Adrenal gland (tissue), 9 donors: ENCODE measurements at regions not wholly inside any gene's neighbourhood (a gene's known extent, or its start where the extent isn't known, plus 50 kb on each side); places are given as distances from the start of the nearest gene placed in this dataset.

Experiments
- DNase-seq, 7 donors: peaks; one replicate each; pipeline ENCODE4 v3.0.0-alpha.2; 2019 to 2020
- H3K27ac ChIP-seq, 5 donors: fragments of 200-600 bp; sonication (generic) in 4 of 5; 1 replicate in 3 of 5; 2 replicates in 2 of 5; pipeline versions ENCODE4 v1.5.1 to v1.8.0; 2016 to 2020; ENCODE audit warnings: mild to moderate bottlenecking in 1 of 5
- H3K27me3 ChIP-seq: fragments of 200-600 bp; 2 replicates; pipeline ENCODE4 v1.8.0; 2021
- H3K36me3 ChIP-seq, 2 donors: fragments of 200-600 bp; replicated peaks in 1 of 2; 1 replicate in 1 of 2; 2 replicates in 1 of 2; pipeline versions ENCODE4 v1.5.1 to v1.8.0; 2018 to 2022
- H3K4me1 ChIP-seq, 2 donors: fragments of 200-600 bp; replicated peaks in 1 of 2; 1 replicate in 1 of 2; 2 replicates in 1 of 2; pipeline versions ENCODE4 v1.5.1 to v1.8.0; 2018 to 2021
- H3K4me3 ChIP-seq, 4 donors: fragments of 200-600 bp; sonication (generic) in 3 of 4; one replicate each; pipeline ENCODE4 v1.5.1; 2016 to 2018
- H3K9me3 ChIP-seq, 3 donors: fragments of 200-600 bp; sonication (generic) in 1 of 3; replicated peaks in 1 of 3; 1 replicate in 2 of 3; 2 replicates in 1 of 3; pipeline versions ENCODE4 v1.5.1 to v1.8.0; 2016 to 2021
- POLR2A ChIP-seq, 2 donors: fragments of 450-650 bp; IDR thresholded peaks; one replicate each; pipeline ENCODE4 v1.6.1; 2017; ENCODE audit warnings: antibody characterized with exemption in 2 of 2, mild to moderate bottlenecking in 2 of 2, moderate library complexity in 1 of 2
- WGBS, 4 donors: extraction: QIAGEN DNeasy Blood & Tissue Kit in 2 of 4; methylation state at CpG; one replicate each; pipeline versions ENCODE4 v1.1.5 to v1.1.7; 2013 to 2017; 5-methylcytosine and 5-hydroxymethylcytosine counted together
- intact Hi-C, 2 donors: fragments of 100-400 bp; cut with DNase I; formaldehyde crosslinking; loops; one replicate each; pipeline versions ENCODE4 v1.14.1 to v1.15.0; 2022 to 2023
- TF ChIP-seq, protein P1 (sequence below), 6 experiments: fragments of 450-650 bp in 4 of 6; fragments of 200-600 bp in 2 of 6; sonication (generic) in 1 of 6; IDR thresholded peaks; 1 replicate in 5 of 6; 2 replicates in 1 of 6; pipeline versions ENCODE4 v1.5.1 to v1.8.0; 2016 to 2021; ENCODE audit warnings: antibody characterized with exemption in 6 of 6, mild to moderate bottlenecking in 2 of 6, moderate library complexity in 1 of 6
- donor health status: healthy with polysubstance abuse.
- donor health status: Bipolar disorder and iron deficiency.
- donor health status: DM: yes; HTN: yes; CAD: no.
- donor health status: DM: no; HTN: no; CAD: no.
- donor health status: DM: no; HTN: no; CAD: no.

DNA sequence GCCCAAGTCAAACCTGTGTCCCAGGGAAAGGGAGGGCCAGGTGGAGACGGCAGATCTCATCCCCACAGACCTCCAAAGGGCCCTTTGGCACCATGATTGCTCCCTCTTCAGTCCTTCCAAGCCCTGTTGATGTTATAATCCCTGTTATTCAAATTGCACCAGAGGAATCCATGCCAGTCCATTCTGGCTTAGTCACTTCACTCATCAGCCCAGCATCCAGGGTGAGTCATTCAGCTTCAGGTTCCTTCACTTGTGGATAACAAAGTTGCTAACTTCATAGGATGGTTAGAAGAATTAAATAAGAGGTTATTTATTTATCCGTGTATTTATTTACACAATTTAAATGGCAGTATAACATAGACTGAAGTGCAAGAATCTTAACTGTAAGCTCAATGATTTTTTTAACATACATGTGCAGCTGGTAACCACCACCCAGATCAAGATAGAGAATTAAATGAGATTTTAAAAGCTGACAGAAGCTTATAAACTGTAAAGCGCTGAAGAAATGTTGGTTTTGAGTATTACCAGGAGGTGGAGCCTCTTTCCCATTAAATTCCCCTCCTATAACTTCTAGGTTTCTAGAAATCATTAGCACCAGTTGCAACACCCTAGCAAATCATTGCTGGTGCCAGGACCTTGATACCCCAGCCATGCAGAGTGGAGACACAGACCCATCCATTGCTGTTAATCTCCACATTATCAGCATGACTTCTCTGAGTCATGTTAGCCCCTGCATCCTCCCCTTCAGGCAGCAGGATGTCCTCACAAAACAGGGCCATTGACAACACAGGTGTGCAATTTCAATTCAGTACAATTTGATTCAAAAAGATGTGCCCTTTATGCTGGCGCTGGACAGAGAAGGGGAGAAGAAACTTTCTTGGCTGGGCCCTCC, 77.4 kb downstream of the SEC61B start:
- H3K4me1 ChIP-seq, result no peaks in the 10 kb centered on the region
- no peaks in the 10 kb centered on the region for H3K9me3 ChIP-seq
- TF ChIP-seq POLR2A (IDR thresholded peaks at IDR 0.05), result no peak
- TF ChIP-seq, protein P1, sequence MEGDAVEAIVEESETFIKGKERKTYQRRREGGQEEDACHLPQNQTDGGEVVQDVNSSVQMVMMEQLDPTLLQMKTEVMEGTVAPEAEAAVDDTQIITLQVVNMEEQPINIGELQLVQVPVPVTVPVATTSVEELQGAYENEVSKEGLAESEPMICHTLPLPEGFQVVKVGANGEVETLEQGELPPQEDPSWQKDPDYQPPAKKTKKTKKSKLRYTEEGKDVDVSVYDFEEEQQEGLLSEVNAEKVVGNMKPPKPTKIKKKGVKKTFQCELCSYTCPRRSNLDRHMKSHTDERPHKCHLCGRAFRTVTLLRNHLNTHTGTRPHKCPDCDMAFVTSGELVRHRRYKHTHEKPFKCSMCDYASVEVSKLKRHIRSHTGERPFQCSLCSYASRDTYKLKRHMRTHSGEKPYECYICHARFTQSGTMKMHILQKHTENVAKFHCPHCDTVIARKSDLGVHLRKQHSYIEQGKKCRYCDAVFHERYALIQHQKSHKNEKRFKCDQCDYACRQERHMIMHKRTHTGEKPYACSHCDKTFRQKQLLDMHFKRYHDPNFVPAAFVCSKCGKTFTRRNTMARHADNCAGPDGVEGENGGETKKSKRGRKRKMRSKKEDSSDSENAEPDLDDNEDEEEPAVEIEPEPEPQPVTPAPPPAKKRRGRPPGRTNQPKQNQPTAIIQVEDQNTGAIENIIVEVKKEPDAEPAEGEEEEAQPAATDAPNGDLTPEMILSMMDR (IDR thresholded peaks at IDR 0.05), result peak in 3 of 6 experiments; percentile 8 to 19 (median 8)
- intact Hi-C loops, result no loop called here
- no peaks in the 10 kb centered on the region for H3K27me3 ChIP-seq
- WGBS, 4 donors, result 66 to 75% (median 70%) methylated on average over 4 of the region's 4 CpGs
- H3K36me3 ChIP-seq, result no peaks in the 10 kb centered on the region
- DNase-seq, result peak in 5 of 7 donors; percentile 24 to 47 (median 36)
- H3K27ac ChIP-seq, result no peak overlapping the region
- no peak overlapping the region for H3K4me3 ChIP-seq

DNA sequence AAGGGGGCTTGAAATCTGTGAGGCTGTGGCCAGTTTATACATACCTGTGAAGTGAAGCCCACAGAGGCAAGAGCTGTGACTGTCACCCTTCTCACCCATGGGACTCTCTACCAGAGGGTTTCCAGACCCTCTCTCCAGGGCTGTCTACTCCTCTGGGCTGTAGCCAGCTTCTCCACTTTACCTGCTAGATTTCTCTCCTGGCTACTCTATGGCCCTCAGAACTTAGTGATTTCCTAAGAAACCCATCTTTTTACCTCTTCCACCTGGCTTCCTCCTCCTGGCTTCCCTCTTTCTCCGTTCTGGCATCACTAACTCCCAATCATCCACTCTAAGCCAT, 78.0 kb downstream of the SEC61B start:
- WGBS, 4 donors, result 0% methylated on average over 1 of the region's 1 CpG
- no peak for DNase-seq
- Histone ChIP-seq H3K4me1 (no peaks in the 10 kb centered on the region), H3K4me3 (no peak overlapping the region), H3K36me3 (no peaks in the 10 kb centered on the region), H3K9me3 (no peaks in the 10 kb centered on the region), H3K27me3 (no peaks in the 10 kb centered on the region), H3K27ac (no peak overlapping the region)
- TF ChIP-seq, protein P1 (IDR thresholded peaks at IDR 0.05), result no peak
- TF ChIP-seq POLR2A (IDR thresholded peaks at IDR 0.05), result no peak
- intact Hi-C loops, result no loop called here

DNA sequence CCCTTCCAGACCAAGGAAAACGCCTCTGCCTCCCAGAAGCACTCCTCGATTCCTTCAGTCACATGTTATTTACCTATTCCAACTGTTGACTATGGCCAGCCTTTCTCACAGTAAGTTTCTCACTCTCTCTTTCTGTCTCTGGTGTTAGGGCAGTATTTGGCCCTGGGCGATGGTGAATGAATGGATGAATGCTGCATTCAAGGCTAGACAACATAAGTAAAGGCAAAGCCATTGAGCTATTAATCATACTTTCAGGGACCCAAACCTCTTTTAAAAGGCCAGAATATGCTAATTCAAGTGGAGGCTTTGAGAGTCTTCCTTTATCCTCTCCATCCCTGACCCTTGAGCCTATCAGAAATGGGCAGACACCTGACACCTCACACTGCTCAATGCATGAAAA, 78.5 kb downstream of the SEC61B start:
- intact Hi-C loops, result no loop called here
- H3K27ac ChIP-seq, result no peak overlapping the region
- H3K36me3 ChIP-seq, result no peaks in the 10 kb centered on the region
- no peaks in the 10 kb centered on the region for H3K4me1 ChIP-seq
- no peaks in the 10 kb centered on the region for H3K27me3 ChIP-seq
- H3K4me3 ChIP-seq, result no peak overlapping the region
- H3K9me3 ChIP-seq, result no peaks in the 10 kb centered on the region
- DNase-seq, result no peak
- no peak for TF ChIP-seq POLR2A (IDR thresholded peaks at IDR 0.05)
- 81 to 87% (median 84%) methylated on average over 3 of the region's 3 CpGs for WGBS, 4 donors

DNA sequence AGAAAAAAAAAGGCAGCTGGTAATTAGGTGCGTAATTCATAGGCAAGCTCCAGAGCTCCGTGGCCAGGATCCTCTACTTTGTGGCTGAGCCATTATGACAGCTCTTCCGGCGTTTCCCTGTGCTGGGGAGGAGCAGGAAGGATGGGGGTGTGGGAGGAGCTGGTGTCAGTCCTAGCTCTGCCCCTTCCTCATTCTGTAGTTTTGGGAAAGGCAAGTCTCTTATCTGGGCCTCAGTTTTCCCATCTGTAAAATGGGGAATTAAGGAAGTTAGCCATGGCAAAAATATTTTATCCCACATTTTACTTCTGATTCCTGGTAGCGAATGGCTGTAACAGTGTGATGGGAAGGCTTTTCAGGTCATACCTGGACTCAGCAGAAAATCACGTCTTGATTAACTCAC, 81.1 kb downstream of the SEC61B start:
- no peak overlapping the region for H3K27ac ChIP-seq
- DNase-seq, result no peak
- no peaks in the 10 kb centered on the region for H3K27me3 ChIP-seq
- WGBS, 4 donors, result 78 to 88% (median 83%) methylated on average over 6 of the region's 6 CpGs
- intact Hi-C loops, result no loop called here
- no peak overlapping the region for H3K4me3 ChIP-seq
- TF ChIP-seq, protein P1 (IDR thresholded peaks at IDR 0.05), result no peak
- no peak for TF ChIP-seq POLR2A (IDR thresholded peaks at IDR 0.05)
- no peaks in the 10 kb centered on the region for H3K9me3 ChIP-seq
- no peaks in the 10 kb centered on the region for H3K4me1 ChIP-seq
- H3K36me3 ChIP-seq, result no peaks in the 10 kb centered on the region

DNA sequence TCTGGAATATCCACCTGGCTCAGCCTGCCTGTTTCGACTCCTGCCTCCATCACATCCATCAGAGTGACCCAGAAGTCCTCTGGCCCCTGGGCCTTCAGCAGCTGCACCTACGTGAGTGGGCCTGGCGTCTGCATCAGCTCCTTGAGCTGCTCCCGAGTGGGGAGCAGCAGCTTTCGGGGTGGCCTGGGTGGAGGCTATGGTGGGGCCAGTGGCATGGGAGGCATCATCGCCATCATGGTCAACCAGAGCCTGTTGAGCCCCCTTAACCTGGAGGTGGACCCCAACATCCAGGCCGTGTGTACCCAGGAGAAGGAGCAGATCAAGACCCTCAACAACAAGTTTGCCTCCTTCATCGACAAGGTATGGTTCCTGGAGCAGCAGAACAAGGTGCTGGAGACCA, 83.0 kb downstream of the SEC61B start:
- Histone ChIP-seq H3K36me3 (no peaks in the 10 kb centered on the region), H3K27me3 (no peaks in the 10 kb centered on the region), H3K9me3 (no peaks in the 10 kb centered on the region), H3K4me1 (no peaks in the 10 kb centered on the region), H3K4me3 (no peak overlapping the region), H3K27ac (no peak overlapping the region)
- intact Hi-C loops, result loop anchor here in 1 of 2 donors (5.0 kb wide), 1 partner anchor 52 kb away; no protein-coding TSS in a partner anchor
- WGBS, 4 donors, result 80 to 92% (median 87%) methylated on average over 2 to 8 of the region's 8 CpGs
- TF ChIP-seq, protein P1 (IDR thresholded peaks at IDR 0.05), result no peak
- TF ChIP-seq POLR2A (IDR thresholded peaks at IDR 0.05), result no peak
- DNase-seq, result no peak
